K562 (cell line): ENCODE measurements at regions not wholly inside any gene's neighbourhood (a gene's known extent, or its start where the extent isn't known, plus 50 kb on each side); places are given as distances from the start of the nearest gene placed in this dataset.

Experiments
- SMAD1 ChIP-seq: fragments of 150-350 bp; IDR thresholded peaks from 2 replicates; pipeline ENCODE4 v1.6.1; 2014; ENCODE audit warnings: low read length, low read depth; ENCODE audit not compliant: partially characterized antibody
- TF ChIP-seq, protein P1 (sequence below): fragments of 450-650 bp; formaldehyde crosslinking; IDR thresholded peaks from 2 replicates; pipeline ENCODE4 v1.4.0; 2020; ENCODE audit warnings: mild to moderate bottlenecking, moderate library complexity
- TF ChIP-seq, protein P2 (sequence below), 2 experiments: fragments of 450-650 bp; formaldehyde crosslinking in 1 of 2; IDR thresholded peaks; 2 replicates each; pipeline versions ENCODE4 v1.4.0 to v1.6.1; 2014 to 2020; ENCODE audit warnings: mild to moderate bottlenecking in 2 of 2, borderline replicate concordance in 1 of 2, low read depth in 1 of 2

DNA sequence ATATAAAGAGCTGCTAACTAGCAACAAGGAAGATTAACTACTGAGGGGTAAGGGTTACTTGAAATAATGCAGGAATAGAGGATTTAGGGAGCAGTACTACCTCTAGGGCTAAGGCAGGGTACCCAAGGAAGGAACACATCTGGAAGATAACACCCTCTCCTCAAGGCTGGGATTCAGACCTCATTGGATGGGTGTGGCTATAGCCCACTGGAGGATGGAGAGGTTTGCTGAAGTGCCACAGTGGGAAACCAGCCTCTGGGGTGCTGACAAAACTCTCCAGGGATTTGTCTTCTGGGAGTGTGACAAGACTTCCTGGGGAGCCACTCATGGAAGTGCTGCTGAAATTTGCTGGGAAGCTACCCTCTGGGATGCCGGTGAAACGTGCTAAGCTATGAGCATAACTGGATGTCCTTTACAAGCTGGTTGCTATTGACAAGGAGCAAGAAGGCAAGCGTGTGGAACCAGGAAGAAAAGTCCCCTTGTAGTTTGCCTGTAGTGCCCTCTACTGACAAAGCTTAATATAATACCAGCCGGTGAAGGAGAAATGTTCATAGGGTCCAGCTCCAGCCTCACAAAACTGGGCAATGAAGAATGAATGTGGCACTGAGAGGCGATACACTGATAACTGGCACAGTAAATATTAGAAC lies 122.8 kb upstream of the USP24 start (continued):
- TF ChIP-seq, protein P1, sequence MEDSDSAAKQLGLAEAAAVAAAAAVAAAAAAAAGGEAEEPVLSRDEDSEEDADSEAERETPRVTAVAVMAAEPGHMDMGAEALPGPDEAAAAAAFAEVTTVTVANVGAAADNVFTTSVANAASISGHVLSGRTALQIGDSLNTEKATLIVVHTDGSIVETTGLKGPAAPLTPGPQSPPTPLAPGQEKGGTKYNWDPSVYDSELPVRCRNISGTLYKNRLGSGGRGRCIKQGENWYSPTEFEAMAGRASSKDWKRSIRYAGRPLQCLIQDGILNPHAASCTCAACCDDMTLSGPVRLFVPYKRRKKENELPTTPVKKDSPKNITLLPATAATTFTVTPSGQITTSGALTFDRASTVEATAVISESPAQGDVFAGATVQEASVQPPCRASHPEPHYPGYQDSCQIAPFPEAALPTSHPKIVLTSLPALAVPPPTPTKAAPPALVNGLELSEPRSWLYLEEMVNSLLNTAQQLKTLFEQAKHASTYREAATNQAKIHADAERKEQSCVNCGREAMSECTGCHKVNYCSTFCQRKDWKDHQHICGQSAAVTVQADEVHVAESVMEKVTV (CRISPR knock-in tag) = peak; percentile 63
- TF ChIP-seq, protein P2, sequence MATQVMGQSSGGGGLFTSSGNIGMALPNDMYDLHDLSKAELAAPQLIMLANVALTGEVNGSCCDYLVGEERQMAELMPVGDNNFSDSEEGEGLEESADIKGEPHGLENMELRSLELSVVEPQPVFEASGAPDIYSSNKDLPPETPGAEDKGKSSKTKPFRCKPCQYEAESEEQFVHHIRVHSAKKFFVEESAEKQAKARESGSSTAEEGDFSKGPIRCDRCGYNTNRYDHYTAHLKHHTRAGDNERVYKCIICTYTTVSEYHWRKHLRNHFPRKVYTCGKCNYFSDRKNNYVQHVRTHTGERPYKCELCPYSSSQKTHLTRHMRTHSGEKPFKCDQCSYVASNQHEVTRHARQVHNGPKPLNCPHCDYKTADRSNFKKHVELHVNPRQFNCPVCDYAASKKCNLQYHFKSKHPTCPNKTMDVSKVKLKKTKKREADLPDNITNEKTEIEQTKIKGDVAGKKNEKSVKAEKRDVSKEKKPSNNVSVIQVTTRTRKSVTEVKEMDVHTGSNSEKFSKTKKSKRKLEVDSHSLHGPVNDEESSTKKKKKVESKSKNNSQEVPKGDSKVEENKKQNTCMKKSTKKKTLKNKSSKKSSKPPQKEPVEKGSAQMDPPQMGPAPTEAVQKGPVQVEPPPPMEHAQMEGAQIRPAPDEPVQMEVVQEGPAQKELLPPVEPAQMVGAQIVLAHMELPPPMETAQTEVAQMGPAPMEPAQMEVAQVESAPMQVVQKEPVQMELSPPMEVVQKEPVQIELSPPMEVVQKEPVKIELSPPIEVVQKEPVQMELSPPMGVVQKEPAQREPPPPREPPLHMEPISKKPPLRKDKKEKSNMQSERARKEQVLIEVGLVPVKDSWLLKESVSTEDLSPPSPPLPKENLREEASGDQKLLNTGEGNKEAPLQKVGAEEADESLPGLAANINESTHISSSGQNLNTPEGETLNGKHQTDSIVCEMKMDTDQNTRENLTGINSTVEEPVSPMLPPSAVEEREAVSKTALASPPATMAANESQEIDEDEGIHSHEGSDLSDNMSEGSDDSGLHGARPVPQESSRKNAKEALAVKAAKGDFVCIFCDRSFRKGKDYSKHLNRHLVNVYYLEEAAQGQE (IDR thresholded peaks at IDR 0.05; ENCODE audit: borderline replicate concordance) = peak; percentile 43; the same call in 1 of the 2 replicates
- TF ChIP-seq, protein P2 (CRISPR knock-in tag; IDR thresholded peaks at IDR 0.05; ENCODE audit: low read depth) = no peak
- no peak for TF ChIP-seq SMAD1
- TF ChIP-seq, all 486 proteins: peak for 7
